ENCODE measurements at regions not wholly inside any gene's neighbourhood (a gene's known extent, or its start where the extent isn't known, plus 50 kb on each side); places are given as distances from the start of the nearest gene placed in this dataset.
A peak's percentile ranks its signal among the peaks of the same experiment; 100 is the strongest.

DNA sequence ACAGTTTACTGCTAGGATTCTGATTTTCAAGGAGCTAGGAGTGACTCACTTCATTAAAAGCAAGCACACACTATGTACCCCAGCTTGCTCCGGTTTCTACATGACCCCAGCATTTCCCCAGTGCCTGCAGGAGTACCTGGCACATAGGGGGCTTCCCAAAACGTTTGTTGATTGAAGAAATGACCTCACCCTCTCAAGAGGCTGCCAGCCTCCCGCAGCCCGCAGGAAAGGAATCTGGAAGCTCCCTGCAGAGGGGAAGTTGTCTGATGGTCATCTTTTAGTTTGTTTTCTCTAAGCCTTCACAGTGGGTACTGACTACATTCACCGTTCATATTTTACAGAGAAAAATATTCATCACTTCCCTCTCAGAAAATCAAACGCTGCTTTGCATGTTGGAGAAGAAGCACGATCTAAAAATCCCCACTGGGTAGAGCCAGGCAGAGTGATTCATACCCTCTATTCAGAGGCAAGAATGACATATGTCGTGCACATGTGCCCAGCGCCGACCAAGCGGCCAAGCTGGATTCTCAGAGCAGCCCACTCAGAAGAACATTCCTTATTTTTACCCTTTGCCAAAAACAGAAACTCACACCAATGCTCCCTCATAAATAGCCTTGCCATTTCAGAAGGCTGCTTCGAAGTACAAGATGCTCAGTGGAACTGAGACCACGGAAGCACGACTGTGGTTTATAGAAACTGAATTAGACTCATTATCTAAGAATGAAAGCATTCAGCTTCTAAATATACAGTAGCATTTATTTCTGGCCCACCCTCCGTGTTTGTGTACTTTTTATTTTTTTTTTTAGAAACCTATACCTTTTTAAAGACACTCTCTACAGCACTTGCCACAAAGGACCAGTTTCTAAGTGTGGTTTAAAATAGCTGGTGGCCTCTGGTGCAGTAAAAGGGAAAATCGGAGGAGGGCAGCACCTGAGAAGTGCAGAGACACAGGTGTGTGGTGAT lies 143.2 kb downstream of the MIS18A start:
- TF ChIP-seq, protein P1, sequence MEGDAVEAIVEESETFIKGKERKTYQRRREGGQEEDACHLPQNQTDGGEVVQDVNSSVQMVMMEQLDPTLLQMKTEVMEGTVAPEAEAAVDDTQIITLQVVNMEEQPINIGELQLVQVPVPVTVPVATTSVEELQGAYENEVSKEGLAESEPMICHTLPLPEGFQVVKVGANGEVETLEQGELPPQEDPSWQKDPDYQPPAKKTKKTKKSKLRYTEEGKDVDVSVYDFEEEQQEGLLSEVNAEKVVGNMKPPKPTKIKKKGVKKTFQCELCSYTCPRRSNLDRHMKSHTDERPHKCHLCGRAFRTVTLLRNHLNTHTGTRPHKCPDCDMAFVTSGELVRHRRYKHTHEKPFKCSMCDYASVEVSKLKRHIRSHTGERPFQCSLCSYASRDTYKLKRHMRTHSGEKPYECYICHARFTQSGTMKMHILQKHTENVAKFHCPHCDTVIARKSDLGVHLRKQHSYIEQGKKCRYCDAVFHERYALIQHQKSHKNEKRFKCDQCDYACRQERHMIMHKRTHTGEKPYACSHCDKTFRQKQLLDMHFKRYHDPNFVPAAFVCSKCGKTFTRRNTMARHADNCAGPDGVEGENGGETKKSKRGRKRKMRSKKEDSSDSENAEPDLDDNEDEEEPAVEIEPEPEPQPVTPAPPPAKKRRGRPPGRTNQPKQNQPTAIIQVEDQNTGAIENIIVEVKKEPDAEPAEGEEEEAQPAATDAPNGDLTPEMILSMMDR (IDR thresholded peaks at IDR 0.05; ENCODE audit: extremely low read depth, missing control alignments): no peak
- peak; percentile 28 for DNase-seq (ENCODE audit: low spot score)

DNA sequence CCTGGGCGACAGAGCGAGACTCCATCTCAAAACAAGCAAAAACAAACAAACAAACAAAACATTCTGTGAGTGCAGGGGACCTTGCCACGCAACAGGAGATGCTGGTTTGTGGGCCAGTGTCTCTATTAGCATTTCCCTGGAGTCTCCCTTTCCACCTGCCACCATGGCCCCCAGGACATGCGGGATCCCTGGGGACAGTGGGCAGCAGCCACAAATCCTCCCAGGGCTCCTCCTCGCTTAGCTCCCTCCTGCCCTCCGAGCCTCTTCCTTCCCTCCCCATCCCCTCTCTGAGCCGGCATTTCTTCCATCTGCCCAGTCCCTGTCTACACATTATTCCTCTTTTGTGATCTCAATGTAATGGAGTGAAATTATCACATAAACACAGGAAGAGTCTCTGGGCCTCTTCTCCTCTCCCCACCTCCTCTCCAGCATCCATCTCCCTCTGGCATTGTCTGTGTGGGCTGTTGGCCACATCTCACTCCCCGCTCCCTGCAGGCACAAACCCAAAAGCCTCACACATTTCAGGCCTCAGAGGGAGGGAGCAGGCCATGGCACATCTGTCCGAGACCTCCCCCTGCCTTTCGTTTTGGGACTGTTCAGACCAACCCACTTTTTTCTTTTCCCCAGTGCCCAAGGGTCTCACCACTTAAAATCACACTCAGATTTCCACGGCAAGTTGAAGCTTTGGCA lies 144.3 kb downstream of the MIS18A start:
- no peak for DNase-seq (ENCODE audit: low spot score)
- TF ChIP-seq, protein P1 (IDR thresholded peaks at IDR 0.05; ENCODE audit: extremely low read depth, missing control alignments): no peak

DNA sequence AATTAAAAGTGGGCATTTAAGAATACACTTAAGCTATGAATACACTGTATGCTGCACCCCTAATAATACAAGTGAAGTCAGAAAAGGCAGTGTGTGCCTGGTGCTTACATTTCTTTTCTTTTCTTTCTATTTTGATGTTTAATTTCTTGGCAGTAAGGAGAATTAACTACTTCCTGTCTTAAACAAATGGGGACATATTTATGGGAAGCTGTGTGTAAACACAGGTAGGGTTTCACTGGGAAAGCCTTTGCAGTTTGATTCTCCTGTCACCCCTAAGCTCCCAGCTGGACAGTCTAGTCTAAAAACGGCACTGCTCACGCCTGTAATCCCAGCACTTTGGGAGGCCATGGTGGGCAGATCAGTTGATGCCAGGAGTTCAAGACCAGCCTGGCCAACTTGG lies 146.0 kb downstream of the MIS18A start:
- DNase-seq (ENCODE audit: low spot score): no peak
- TF ChIP-seq, protein P1 (IDR thresholded peaks at IDR 0.05; ENCODE audit: extremely low read depth, missing control alignments): no peak

DNA sequence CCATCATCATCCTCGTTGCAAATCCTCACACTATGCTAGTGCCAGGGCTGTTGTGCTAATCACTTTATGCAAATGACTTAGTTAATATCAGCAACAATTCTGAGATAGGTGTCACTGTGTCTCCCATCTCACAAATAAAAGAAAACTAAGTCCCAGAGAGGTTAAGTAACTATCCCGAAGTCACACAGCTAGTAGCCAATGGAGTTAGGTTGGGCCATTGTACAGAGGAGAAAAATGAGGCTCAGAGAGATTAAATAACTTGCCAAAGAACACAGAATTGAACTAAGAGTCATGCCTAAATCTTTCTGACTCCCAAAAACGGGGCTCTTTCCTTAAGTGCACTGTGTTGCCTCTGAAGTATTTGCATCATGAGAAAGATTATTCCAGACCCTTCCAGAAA lies 146.4 kb downstream of the MIS18A start:
- DNase-seq (ENCODE audit: low spot score): no peak
- TF ChIP-seq, protein P1 (IDR thresholded peaks at IDR 0.05; ENCODE audit: extremely low read depth, missing control alignments): no peak

DNA sequence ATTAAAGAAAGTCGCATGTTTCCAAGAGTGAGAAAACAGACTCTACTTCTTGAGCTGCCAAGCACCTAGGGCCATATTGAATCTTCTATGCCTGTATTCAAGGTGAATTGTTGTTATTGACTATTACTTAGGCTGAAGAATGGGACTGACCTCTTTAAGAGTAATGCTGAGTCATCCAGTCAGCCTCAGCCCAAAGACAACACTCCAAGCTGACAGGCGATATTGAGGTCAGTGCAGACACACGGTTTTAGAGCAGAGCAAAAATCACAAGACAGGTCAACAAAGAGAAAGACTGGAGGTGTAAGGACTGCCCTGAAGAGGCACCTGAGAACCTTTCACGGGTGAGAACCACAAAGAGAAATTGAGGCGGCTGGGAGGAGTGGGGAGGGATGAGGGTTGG lies 146.9 kb downstream of the MIS18A start:
- no peak for DNase-seq (ENCODE audit: low spot score)
- TF ChIP-seq, protein P1 (IDR thresholded peaks at IDR 0.05; ENCODE audit: extremely low read depth, missing control alignments): no peak

DNA sequence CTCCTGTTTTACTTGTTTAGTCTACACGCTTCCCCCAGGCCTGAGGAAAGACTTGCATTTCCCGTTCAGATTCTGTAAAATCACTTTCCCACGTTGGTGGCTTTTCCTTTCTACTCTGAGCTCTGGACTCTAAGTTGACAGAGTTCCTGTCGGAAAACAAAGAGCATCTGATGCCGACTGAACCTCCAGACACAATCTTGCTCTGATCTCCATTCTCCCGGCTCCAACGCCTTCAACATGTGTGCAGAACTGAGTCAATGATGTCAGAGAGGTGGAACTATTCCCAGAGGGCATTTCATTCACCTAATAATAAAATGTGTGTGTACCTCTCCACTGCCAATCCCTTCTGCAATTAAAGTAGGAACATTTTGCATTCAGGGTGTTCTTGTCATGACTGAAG lies 147.7 kb downstream of the MIS18A start:
- no peak for DNase-seq (ENCODE audit: low spot score)
- TF ChIP-seq, protein P1 (IDR thresholded peaks at IDR 0.05; ENCODE audit: extremely low read depth, missing control alignments): no peak
